Panc1 (cell line): ENCODE measurements at regions not wholly inside any gene's neighbourhood (a gene's known extent, or its start where the extent isn't known, plus 50 kb on each side); places are given as distances from the start of the nearest gene placed in this dataset.

ENCODE experiments used
- CTCF ChIP-seq: fragments of 450-650 bp; IDR thresholded peaks from 2 replicates; pipeline ENCODE4 v1.5.1; 2017; ENCODE audit warnings: mild to moderate bottlenecking
- POLR2AphosphoS5 ChIP-seq: IDR thresholded peaks from 2 replicates; pipeline ENCODE4 v1.6.1; 2012; ENCODE audit warnings: mild to moderate bottlenecking, low read depth, low read length, moderate library complexity
- REST ChIP-seq, 2 experiments: IDR thresholded peaks; 2 replicates each; pipeline ENCODE4 v1.6.1; 2011 to 2012; ENCODE audit warnings: low read depth in 2 of 2, control low read depth in 1 of 2, low read length in 1 of 2, mild to moderate bottlenecking in 1 of 2, moderate library complexity in 1 of 2; ENCODE audit not compliant: insufficient read depth in 1 of 2
- SIN3A ChIP-seq: IDR thresholded peaks from 2 replicates; pipeline ENCODE4 v1.6.1; 2012; ENCODE audit warnings: low read depth, mild to moderate bottlenecking, low read length, moderate library complexity, borderline replicate concordance; ENCODE audit not compliant: insufficient read depth
- TCF7L2 ChIP-seq: IDR thresholded peaks from 2 replicates; pipeline ENCODE4 v1.6.1; 2011; ENCODE audit warnings: mild to moderate bottlenecking, low read depth, low read length, inconsistent platforms

- no peak for TF ChIP-seq CTCF
- TF ChIP-seq POLR2AphosphoS5 = no peak
- TF ChIP-seq REST (IDR thresholded peaks at IDR 0.05; ENCODE audit: insufficient read depth in 1 of 2, low read depth in 2 of 2, low read length in 1 of 2) = no peak
- TF ChIP-seq SIN3A = no peak
- TF ChIP-seq TCF7L2 = no peak
These were observed 65.5 kb upstream of the CCND1 start for GRCh38 chr11:69575296-69576068.
